Prostate gland (tissue), 2 donors: ENCODE measurements at regions not wholly inside any gene's neighbourhood (a gene's known extent, or its start where the extent isn't known, plus 50 kb on each side); places are given as distances from the start of the nearest gene placed in this dataset.

Experiments
- CTCF ChIP-seq, 4 experiments: fragments of 200-600 bp in 2 of 4; fragments of 450-650 bp in 2 of 4; sonication (generic) in 2 of 4; IDR thresholded peaks; 1 replicate in 3 of 4; 2 replicates in 1 of 4; pipeline ENCODE4 v1.5.1; 2016 to 2019; ENCODE audit warnings: antibody characterized with exemption in 4 of 4, mild to moderate bottlenecking in 2 of 4, moderate library complexity in 2 of 4
- POLR2A ChIP-seq: fragments of 450-650 bp; IDR thresholded peaks from one replicate; pipeline ENCODE4 v1.6.1; 2016; ENCODE audit warnings: antibody characterized with exemption, mild to moderate bottlenecking
- POLR2AphosphoS5 ChIP-seq: sonication (generic); formaldehyde crosslinking; IDR thresholded peaks from one replicate; pipeline ENCODE4 v1.6.1; 2017; ENCODE audit warnings: antibody characterized with exemption

- TF ChIP-seq CTCF (IDR thresholded peaks at IDR 0.05): no peak
- no peak for TF ChIP-seq POLR2AphosphoS5
- TF ChIP-seq POLR2A: no peak
Measured at GRCh38 chr3:8020047-8020841, 481.4 kb upstream of the LMCD1 start.
